ENCODE measurements at regions not wholly inside any gene's neighbourhood (a gene's known extent, or its start where the extent isn't known, plus 50 kb on each side); places are given as distances from the start of the nearest gene placed in this dataset.
"Not testable (repeated sequence)": the region's sequence is repeated elsewhere in the genome, so short reads cannot be mapped to it uniquely, and the experiment has no call there.

- Histone ChIP-seq H3K36me3 (ENCODE audit: control insufficient read depth in 1 of 2, insufficient read depth in 2 of 2, low read depth in 1 of 2, low read length in 2 of 2) (no peaks in the 10 kb centered on the region), H4K91ac (ENCODE audit: low read length) (no peak overlapping the region), H2BK120ac (ENCODE audit: low read depth, low read length) (no peak overlapping the region), H3K4ac (ENCODE audit: low read depth in 1 of 2, low read length in 2 of 2) (no peak overlapping the region), H3K9me3 (ENCODE audit: control insufficient read depth, low read length) (peaks cover 10% of the 10 kb centered on the region), H3K4me2 (ENCODE audit: low read length, poor library complexity, severe bottlenecking) (no peak overlapping the region), H2BK12ac (ENCODE audit: low read length in 2 of 2) (no peak overlapping the region), H3K18ac (ENCODE audit: low read depth in 1 of 2, low read length in 2 of 2) (no peak overlapping the region), H2AK5ac (ENCODE audit: low read length, severe bottlenecking) (no peak overlapping the region), H3K4me1 (ENCODE audit: control insufficient read depth, insufficient read depth, low read depth, low read length) (no peaks in the 10 kb centered on the region), H3K27me3 (ENCODE audit: control insufficient read depth in 1 of 2, insufficient read depth in 1 of 2, low read length in 2 of 2) (peaks cover 0 to 6% of the 10 kb centered on the region in 2 experiments), H3K9ac (ENCODE audit: low read length) (no peak overlapping the region), H3K27ac (ENCODE audit: low read length, poor library complexity, severe bottlenecking) (no peak overlapping the region), H3K23ac (ENCODE audit: low read length in 2 of 2) (no peak overlapping the region), H3K79me1 (replicated peaks; ENCODE audit: low read length, poor library complexity, severe bottlenecking) (no peaks in the 10 kb centered on the region), H2AFZ (ENCODE audit: low read depth, low read length) (no peak overlapping the region), H2BK15ac (ENCODE audit: low read depth, poor library complexity, severe bottlenecking) (no peak overlapping the region), H3K14ac (ENCODE audit: low read length in 2 of 2) (no peak overlapping the region), H3K4me3 (ENCODE audit: insufficient read depth in 1 of 2, low read depth in 1 of 2, low read length in 2 of 2) (no peak overlapping the region), H2BK5ac (ENCODE audit: low read depth, low read length, poor library complexity, severe bottlenecking) (no peak overlapping the region), H4K8ac (ENCODE audit: low read length) (no peak overlapping the region)
- no CpG with 5 or more reads among the region's 2 CpGs for WGBS
- DNase-seq: peak; percentile 7
Measured at GRCh38 chrX:114272096-114272686, 311.7 kb upstream of the HTR2C start.

- H2BK12ac ChIP-seq (ENCODE audit: low read length in 2 of 2); H3K4me2 ChIP-seq (ENCODE audit: low read length, poor library complexity, severe bottlenecking); H2BK5ac ChIP-seq (ENCODE audit: low read depth, low read length, poor library complexity, severe bottlenecking); H3K14ac ChIP-seq (ENCODE audit: low read length in 2 of 2); H3K27ac ChIP-seq (ENCODE audit: low read length, poor library complexity, severe bottlenecking); H3K4me1 ChIP-seq (ENCODE audit: control insufficient read depth, insufficient read depth, low read depth, low read length); H3K9ac ChIP-seq (ENCODE audit: low read length); H3K4ac ChIP-seq (ENCODE audit: low read depth in 1 of 2, low read length in 2 of 2); H2BK15ac ChIP-seq (ENCODE audit: low read depth, poor library complexity, severe bottlenecking); H2AK5ac ChIP-seq (ENCODE audit: low read length, severe bottlenecking); H3K23ac ChIP-seq (ENCODE audit: low read length in 2 of 2); H2AFZ ChIP-seq (ENCODE audit: low read depth, low read length); H3K36me3 ChIP-seq (ENCODE audit: control insufficient read depth in 1 of 2, insufficient read depth in 2 of 2, low read depth in 1 of 2, low read length in 2 of 2); H3K27me3 ChIP-seq (ENCODE audit: control insufficient read depth in 1 of 2, insufficient read depth in 1 of 2, low read length in 2 of 2); DNase-seq; H4K91ac ChIP-seq (ENCODE audit: low read length); H3K4me3 ChIP-seq (ENCODE audit: insufficient read depth in 1 of 2, low read depth in 1 of 2, low read length in 2 of 2); H3K18ac ChIP-seq (ENCODE audit: low read depth in 1 of 2, low read length in 2 of 2); H2BK120ac ChIP-seq (ENCODE audit: low read depth, low read length); H3K79me1 ChIP-seq (replicated peaks; ENCODE audit: low read length, poor library complexity, severe bottlenecking); H4K8ac ChIP-seq (ENCODE audit: low read length): not testable (repeated sequence)
- WGBS: over 99% methylated on average over 14 of the region's 21 CpGs
- H3K9me3 ChIP-seq (ENCODE audit: control insufficient read depth, low read length): peaks cover 10% of the 10 kb centered on the region
Measured at GRCh38 chrX:114270371-114270770, 313.5 kb upstream of the HTR2C start.

DNA sequence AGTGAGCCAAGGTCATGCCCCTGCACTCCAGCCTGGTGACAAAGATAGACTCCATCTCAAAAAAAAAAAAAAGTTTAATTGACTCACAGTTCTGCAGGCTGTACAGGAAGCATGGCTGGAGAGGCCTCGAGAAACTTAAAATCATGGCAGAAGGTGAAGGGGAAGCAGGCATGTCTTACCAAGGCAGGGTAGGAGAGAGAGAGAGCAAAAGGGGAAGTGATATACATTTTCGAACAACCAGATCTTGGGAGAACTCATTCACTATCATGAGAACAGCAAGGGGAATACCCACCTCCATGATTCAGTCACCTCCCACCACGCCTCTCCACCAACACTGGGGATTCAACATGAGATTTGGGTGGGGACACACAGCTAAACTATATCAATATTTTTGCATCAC lies 315.2 kb upstream of the HTR2C start:
- no peak overlapping the region for H2BK12ac ChIP-seq (ENCODE audit: low read length in 2 of 2)
- no peak overlapping the region for H3K4me3 ChIP-seq (ENCODE audit: insufficient read depth in 1 of 2, low read depth in 1 of 2, low read length in 2 of 2)
- no peak overlapping the region for H2BK15ac ChIP-seq (ENCODE audit: low read depth, poor library complexity, severe bottlenecking)
- no peak overlapping the region for H3K4me2 ChIP-seq (ENCODE audit: low read length, poor library complexity, severe bottlenecking)
- H4K8ac ChIP-seq (ENCODE audit: low read length): no peak overlapping the region
- H4K91ac ChIP-seq (ENCODE audit: low read length): no peak overlapping the region
- H3K23ac ChIP-seq (ENCODE audit: low read length in 2 of 2): no peak overlapping the region
- peaks cover 10% of the 10 kb centered on the region for H3K9me3 ChIP-seq (ENCODE audit: control insufficient read depth, low read length)
- H3K36me3 ChIP-seq (ENCODE audit: control insufficient read depth in 1 of 2, insufficient read depth in 2 of 2, low read depth in 1 of 2, low read length in 2 of 2): no peaks in the 10 kb centered on the region
- no peak overlapping the region for H3K27ac ChIP-seq (ENCODE audit: low read length, poor library complexity, severe bottlenecking)
- peaks cover 0 to 6% of the 10 kb centered on the region in 2 experiments for H3K27me3 ChIP-seq (ENCODE audit: control insufficient read depth in 1 of 2, insufficient read depth in 1 of 2, low read length in 2 of 2)
- H3K4me1 ChIP-seq (ENCODE audit: control insufficient read depth, insufficient read depth, low read depth, low read length): no peaks in the 10 kb centered on the region
- H3K14ac ChIP-seq (ENCODE audit: low read length in 2 of 2): no peak overlapping the region
- 84% methylated on average over 2 of the region's 3 CpGs for WGBS
- no peak overlapping the region for H2BK5ac ChIP-seq (ENCODE audit: low read depth, low read length, poor library complexity, severe bottlenecking)
- H3K79me1 ChIP-seq (replicated peaks; ENCODE audit: low read length, poor library complexity, severe bottlenecking): no peaks in the 10 kb centered on the region
- no peak overlapping the region for H3K18ac ChIP-seq (ENCODE audit: low read depth in 1 of 2, low read length in 2 of 2)
- H2AFZ ChIP-seq (ENCODE audit: low read depth, low read length): no peak overlapping the region
- no peak overlapping the region for H2BK120ac ChIP-seq (ENCODE audit: low read depth, low read length)
- DNase-seq: no peak
- no peak overlapping the region for H2AK5ac ChIP-seq (ENCODE audit: low read length, severe bottlenecking)
- H3K9ac ChIP-seq (ENCODE audit: low read length): no peak overlapping the region
- H3K4ac ChIP-seq (ENCODE audit: low read depth in 1 of 2, low read length in 2 of 2): no peak overlapping the region

- Histone ChIP-seq H2BK5ac (ENCODE audit: low read depth, low read length, poor library complexity, severe bottlenecking) (no peak overlapping the region), H3K18ac (ENCODE audit: low read depth in 1 of 2, low read length in 2 of 2) (no peak overlapping the region), H3K27me3 (ENCODE audit: control insufficient read depth in 1 of 2, insufficient read depth in 1 of 2, low read length in 2 of 2) (peaks cover 0 to 2% of the 10 kb centered on the region in 2 experiments)
Measured at GRCh38 chrX:114267142-114267541, 316.7 kb upstream of the HTR2C start.

More at GRCh38 chrX:114267142-114267541, 316.7 kb upstream of the HTR2C start:
- H3K9ac ChIP-seq (ENCODE audit: low read length): no peak overlapping the region
- H2AK5ac ChIP-seq (ENCODE audit: low read length, severe bottlenecking): no peak overlapping the region
- H4K8ac ChIP-seq (ENCODE audit: low read length): no peak overlapping the region
- H2BK15ac ChIP-seq (ENCODE audit: low read depth, poor library complexity, severe bottlenecking): no peak overlapping the region
- H2AFZ ChIP-seq (ENCODE audit: low read depth, low read length): no peak overlapping the region
- no peaks in the 10 kb centered on the region for H3K4me1 ChIP-seq (ENCODE audit: control insufficient read depth, insufficient read depth, low read depth, low read length)
- H3K4ac ChIP-seq (ENCODE audit: low read depth in 1 of 2, low read length in 2 of 2): no peak overlapping the region
- no peak overlapping the region for H3K4me3 ChIP-seq (ENCODE audit: insufficient read depth in 1 of 2, low read depth in 1 of 2, low read length in 2 of 2)
- H3K9me3 ChIP-seq (ENCODE audit: control insufficient read depth, low read length): no peaks in the 10 kb centered on the region
- H4K91ac ChIP-seq (ENCODE audit: low read length): no peak overlapping the region
- no peak overlapping the region for H3K14ac ChIP-seq (ENCODE audit: low read length in 2 of 2)
- no peaks in the 10 kb centered on the region for H3K36me3 ChIP-seq (ENCODE audit: control insufficient read depth in 1 of 2, insufficient read depth in 2 of 2, low read depth in 1 of 2, low read length in 2 of 2)
- no peak overlapping the region for H2BK12ac ChIP-seq (ENCODE audit: low read length in 2 of 2)
- H3K23ac ChIP-seq (ENCODE audit: low read length in 2 of 2): no peak overlapping the region
- no peak overlapping the region for H2BK120ac ChIP-seq (ENCODE audit: low read depth, low read length)
- no peak overlapping the region for H3K27ac ChIP-seq (ENCODE audit: low read length, poor library complexity, severe bottlenecking)
- 50% methylated on average over 5 of the region's 5 CpGs for WGBS
- no peak overlapping the region for H3K4me2 ChIP-seq (ENCODE audit: low read length, poor library complexity, severe bottlenecking)
- H3K79me1 ChIP-seq (replicated peaks; ENCODE audit: low read length, poor library complexity, severe bottlenecking): no peaks in the 10 kb centered on the region
- no peak for DNase-seq
